ENCODE measurements at regions not wholly inside any gene's neighbourhood (a gene's known extent, or its start where the extent isn't known, plus 50 kb on each side); places are given as distances from the start of the nearest gene placed in this dataset.

DNA sequence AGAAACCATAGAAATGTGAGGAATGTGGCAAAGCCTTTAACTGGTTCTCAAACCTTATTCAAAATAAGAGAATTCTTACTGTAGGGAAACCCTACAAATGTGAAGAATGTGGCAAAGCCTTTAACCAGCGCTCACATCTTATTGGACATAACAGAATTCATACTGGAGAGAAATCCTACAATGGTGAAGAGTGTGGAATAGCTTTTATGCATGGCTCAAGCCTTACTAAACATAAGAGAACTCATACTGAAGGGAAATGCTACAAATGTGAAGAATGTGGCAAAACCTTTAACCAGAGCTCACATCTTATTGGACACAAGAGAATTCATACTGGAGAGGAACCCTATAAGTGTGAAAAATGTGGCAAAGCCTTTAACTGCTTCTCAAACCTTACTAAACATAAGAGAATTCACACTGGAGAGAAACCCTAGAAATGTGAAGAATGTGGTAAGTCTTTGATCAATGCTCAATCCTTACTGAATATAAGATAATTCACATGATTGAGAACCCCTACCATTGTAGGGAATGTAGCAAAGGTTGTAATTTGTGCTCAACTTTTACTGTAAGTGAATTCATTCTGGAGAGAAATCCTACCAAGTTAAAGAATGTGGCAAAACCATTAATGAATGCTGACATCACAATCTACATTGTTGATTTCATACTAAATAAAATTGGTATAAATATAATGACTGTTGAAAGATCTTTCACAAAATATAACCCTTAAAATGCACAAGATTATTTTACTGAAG, 142.5 kb upstream of the ZNF479 start:
- no peak overlapping the region for H3K4me3 ChIP-seq (ENCODE audit: control extremely low read depth in 1 of 5, extremely low read depth in 1 of 5, insufficient read depth in 1 of 5, low read depth in 2 of 5, low read length in 4 of 5)
- no peak overlapping the region for H2AFZ ChIP-seq (ENCODE audit: insufficient read depth, low read depth, low read length, poor library complexity, severe bottlenecking)
- peaks cover 0 to 31% (median 18%) of the 10 kb centered on the region in 3 donors for H3K9me3 ChIP-seq (ENCODE audit: control extremely low read depth in 1 of 3, control insufficient read depth in 2 of 3, insufficient read depth in 1 of 3, low read length in 2 of 3)
- peaks cover 10% of the 10 kb centered on the region for H3K9me3 Mint-ChIP-seq (ENCODE audit: insufficient read depth)
- H3K4me1 ChIP-seq (ENCODE audit: control insufficient read depth in 2 of 2, insufficient read depth in 2 of 2, low read length in 2 of 2) = no peaks in the 10 kb centered on the region
- H3K4me1 Mint-ChIP-seq = no peaks in the 10 kb centered on the region
- H3K79me2 ChIP-seq (ENCODE audit: control insufficient read depth, insufficient read depth, low read length) = no peaks in the 10 kb centered on the region
- ATAC-seq (ENCODE audit: low read depth) = no peak
- no peak overlapping the region for H3K9ac ChIP-seq (ENCODE audit: low read length)
- H3K4me2 ChIP-seq (replicated peaks; ENCODE audit: low read depth, low read length, poor library complexity, severe bottlenecking) = no peak overlapping the region
- DNase-seq = no peak
- ChIA-PET POLR2A (no interaction called here), CTCF (no interaction called here)
- H3K27me3 Mint-ChIP-seq = no peaks in the 10 kb centered on the region
- no peaks in the 10 kb centered on the region for H3K27me3 ChIP-seq (replicated peaks in 1 of 4; ENCODE audit: control extremely low read depth in 1 of 4, control insufficient read depth in 3 of 4, insufficient read depth in 4 of 4, low read length in 3 of 4)
- no peaks in the 10 kb centered on the region for H3K36me3 ChIP-seq (replicated peaks in 1 of 2; ENCODE audit: control extremely low read depth in 1 of 2, control insufficient read depth in 1 of 2, extremely low read depth in 1 of 2, insufficient read depth in 2 of 2, low read length in 1 of 2)
- TF ChIP-seq CTCF (IDR thresholded peaks at IDR 0.05) (no peak), EZH2 (IDR thresholded peaks at IDR 0.05; ENCODE audit: borderline replicate concordance, insufficient read depth, low read depth, low read length, poor library complexity, severe bottlenecking) (no peak)
- no peaks in the 10 kb centered on the region for H4K20me1 ChIP-seq (ENCODE audit: control insufficient read depth, insufficient read depth, low read length, poor library complexity, severe bottlenecking)
- intact Hi-C loops (cut with micrococcal nuclease) = no loop called here
- H3K27ac Mint-ChIP-seq = no peak overlapping the region
- no peak overlapping the region for H3K27ac ChIP-seq (ENCODE audit: low read length in 2 of 2)
- no peak overlapping the region for H3K4me3 Mint-ChIP-seq
- WGBS (ENCODE audit: insufficient coverage) = no CpG with 5 or more reads among the region's 1 CpG

DNA sequence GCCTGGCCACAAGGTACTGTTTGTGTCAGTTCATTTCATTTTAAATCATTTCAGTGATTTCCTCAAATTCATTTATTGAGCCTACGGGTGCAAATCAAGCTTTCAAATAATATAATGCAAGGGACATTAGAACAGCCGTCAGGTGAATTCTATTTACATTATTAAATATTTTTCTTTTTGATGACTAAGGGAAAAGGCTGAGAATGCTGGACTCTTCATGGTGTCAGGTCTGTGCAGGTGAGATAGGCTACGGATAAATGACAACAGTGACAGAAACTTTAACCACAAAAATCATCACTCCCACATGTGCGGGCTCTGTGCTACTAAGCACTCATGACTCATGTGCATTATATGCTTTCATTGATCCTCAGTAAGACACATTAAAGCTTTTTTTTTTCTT, 149.2 kb upstream of the ZNF716 start:
- no peak for ATAC-seq (ENCODE audit: low read depth)
- no peak overlapping the region for H3K27ac ChIP-seq (ENCODE audit: low read length in 2 of 2)
- no peak overlapping the region for H3K9ac ChIP-seq (ENCODE audit: low read length)
- WGBS (ENCODE audit: insufficient coverage) = no CpG with 5 or more reads among the region's 4 CpGs
- no peak overlapping the region for H2AFZ ChIP-seq (ENCODE audit: insufficient read depth, low read depth, low read length, poor library complexity, severe bottlenecking)
- intact Hi-C loops (cut with micrococcal nuclease) = no loop called here
- H3K9me3 ChIP-seq (ENCODE audit: control extremely low read depth in 1 of 3, control insufficient read depth in 2 of 3, insufficient read depth in 1 of 3, low read length in 2 of 3) = peaks cover 0 to 28% (median 7%) of the 10 kb centered on the region in 3 donors
- no peaks in the 10 kb centered on the region for H3K36me3 ChIP-seq (replicated peaks in 1 of 2; ENCODE audit: control extremely low read depth in 1 of 2, control insufficient read depth in 1 of 2, extremely low read depth in 1 of 2, insufficient read depth in 2 of 2, low read length in 1 of 2)
- H3K27me3 ChIP-seq (replicated peaks in 1 of 4; ENCODE audit: control extremely low read depth in 1 of 4, control insufficient read depth in 3 of 4, insufficient read depth in 4 of 4, low read length in 3 of 4) = no peaks in the 10 kb centered on the region
- ChIA-PET CTCF (no interaction called here), POLR2A (no interaction called here)
- no peaks in the 10 kb centered on the region for H3K4me1 ChIP-seq (ENCODE audit: control insufficient read depth in 2 of 2, insufficient read depth in 2 of 2, low read length in 2 of 2)
- H3K4me3 ChIP-seq (ENCODE audit: control extremely low read depth in 1 of 5, extremely low read depth in 1 of 5, insufficient read depth in 1 of 5, low read depth in 2 of 5, low read length in 4 of 5) = no peak overlapping the region
- Mint-ChIP-seq H3K27ac (no peak overlapping the region), H3K4me1 (no peaks in the 10 kb centered on the region), H3K4me3 (no peak overlapping the region), H3K27me3 (no peaks in the 10 kb centered on the region), H3K9me3 (ENCODE audit: insufficient read depth) (peaks cover 4% of the 10 kb centered on the region)
- no peak overlapping the region for H3K4me2 ChIP-seq (replicated peaks; ENCODE audit: low read depth, low read length, poor library complexity, severe bottlenecking)
- no peak for DNase-seq
- H3K79me2 ChIP-seq (ENCODE audit: control insufficient read depth, insufficient read depth, low read length) = no peaks in the 10 kb centered on the region
- TF ChIP-seq EZH2 (IDR thresholded peaks at IDR 0.05; ENCODE audit: borderline replicate concordance, insufficient read depth, low read depth, low read length, poor library complexity, severe bottlenecking) (no peak), CTCF (IDR thresholded peaks at IDR 0.05) (no peak)
- H4K20me1 ChIP-seq (ENCODE audit: control insufficient read depth, insufficient read depth, low read length, poor library complexity, severe bottlenecking) = no peaks in the 10 kb centered on the region
